NCI-H2227 (cell line): ENCODE measurements at regions not wholly inside any gene's neighbourhood (a gene's known extent, or its start where the extent isn't known, plus 50 kb on each side); places are given as distances from the start of the nearest gene placed in this dataset.

Experiments used
- DNase-seq: peaks from one replicate; lab custom pipeline; 2025; ENCODE audit not compliant: unreplicated experiment; lab: John Stamatoyannopoulos, UW

- DNase-seq, result no peak
These were observed 185.8 kb upstream of the DDI1 start for GRCh38 chr11:103850419-103851165.

DNA sequence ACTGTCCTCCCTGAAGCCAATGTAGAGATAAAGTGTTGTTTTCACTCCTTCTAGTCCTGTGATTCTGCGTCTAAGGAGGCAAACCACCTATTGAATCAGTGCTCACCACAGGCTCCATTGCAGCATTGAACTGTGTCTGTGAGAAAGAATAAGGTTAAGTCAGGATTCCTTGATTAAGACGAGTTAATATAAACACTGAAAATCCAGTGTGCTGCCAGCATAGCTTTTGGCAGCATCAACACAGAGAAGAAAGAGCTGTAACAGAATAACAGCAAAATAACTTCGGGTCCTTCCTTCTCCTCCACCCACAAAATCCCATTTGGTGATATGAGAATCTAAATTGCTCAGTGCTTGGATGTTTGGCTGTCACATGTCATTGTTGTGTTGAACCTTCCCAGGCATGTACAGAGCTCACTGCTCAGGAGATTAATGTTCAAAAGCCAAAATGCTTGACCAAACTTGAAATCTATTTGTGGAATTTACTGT lies 185.2 kb upstream of the DDI1 start:
- DNase-seq, result no peak
